ENCODE measurements at regions not wholly inside any gene's neighbourhood (a gene's known extent, or its start where the extent isn't known, plus 50 kb on each side); places are given as distances from the start of the nearest gene placed in this dataset.
A peak's percentile ranks its signal among the peaks of the same experiment; 100 is the strongest.

DNA sequence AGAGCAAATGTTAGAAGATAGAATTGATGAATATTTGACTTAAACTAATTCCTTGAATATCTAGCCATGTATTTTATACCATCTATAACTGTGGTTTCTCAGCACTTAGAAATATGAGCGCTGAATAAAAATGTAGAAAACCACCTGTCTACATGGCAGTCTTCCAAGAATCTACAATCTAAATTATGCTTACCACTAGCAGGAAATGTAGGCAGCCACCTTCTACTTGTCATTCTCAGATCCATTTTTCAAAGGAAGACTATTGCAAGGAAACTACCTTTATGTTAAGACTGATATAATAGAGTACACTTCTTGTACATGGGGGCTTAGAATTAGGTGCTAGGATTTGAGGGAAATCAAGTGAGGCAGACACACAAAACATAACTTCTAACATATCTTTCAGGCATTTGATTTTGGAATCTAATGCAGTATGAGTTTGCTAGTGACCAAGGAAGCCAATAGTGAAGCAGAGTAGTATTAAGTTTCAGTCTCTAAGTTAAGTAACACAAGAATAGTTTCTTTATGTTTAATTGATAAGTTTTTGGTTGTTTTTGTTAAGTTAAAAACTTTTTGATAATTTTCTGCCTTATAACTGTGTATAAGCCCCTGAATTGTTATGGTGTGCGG, 175.9 kb upstream of the ITGA4 start:
- H3K4me1 ChIP-seq (ENCODE audit: low read length), result no peaks in the 10 kb centered on the region
- no peak overlapping the region for H2AFZ ChIP-seq (ENCODE audit: low read length)
- no peak overlapping the region for H3K27ac ChIP-seq (ENCODE audit: low read length)
- H3K4me2 ChIP-seq (ENCODE audit: low read depth, low read length, poor library complexity, severe bottlenecking), result no peak overlapping the region
- H4K20me1 ChIP-seq (ENCODE audit: insufficient read depth, low read depth, low read length), result no peaks in the 10 kb centered on the region
- H3K4me3 ChIP-seq (ENCODE audit: low read length), result no peak overlapping the region
- no peaks in the 10 kb centered on the region for H3K9me3 ChIP-seq (ENCODE audit: low read length)
- H3K27me3 ChIP-seq (ENCODE audit: low read length), result no peaks in the 10 kb centered on the region
- H3K79me2 ChIP-seq (ENCODE audit: low read length), result no peaks in the 10 kb centered on the region
- H3K9ac ChIP-seq (ENCODE audit: low read length), result no peak overlapping the region
- no peak for DNase-seq
- no peaks in the 10 kb centered on the region for H3K9me2 ChIP-seq (replicated peaks; ENCODE audit: insufficient read depth, low read length)
- no peaks in the 10 kb centered on the region for H3K36me3 ChIP-seq (ENCODE audit: insufficient read depth, low read length)

DNA sequence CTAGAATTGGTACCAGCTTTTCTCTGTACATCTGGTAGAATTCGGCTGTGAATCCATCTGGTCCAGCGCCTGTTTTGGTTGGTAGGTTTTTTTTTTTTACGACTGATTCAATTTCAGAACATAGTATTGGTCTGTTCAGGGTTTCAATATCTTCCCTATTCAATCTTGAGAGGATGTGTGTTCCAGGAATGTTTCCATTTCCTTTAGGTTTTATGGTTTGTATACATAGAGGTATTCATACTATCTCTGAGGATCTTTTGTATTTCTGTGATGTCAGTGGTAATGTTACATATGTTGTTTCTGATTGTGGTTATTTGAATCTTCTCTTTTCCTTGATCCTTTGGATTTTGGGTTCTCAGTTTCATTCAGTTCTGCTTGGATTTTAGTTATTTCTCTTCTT, 172.1 kb upstream of the ITGA4 start:
- Histone ChIP-seq H3K9me3 (ENCODE audit: low read length) (no peaks in the 10 kb centered on the region), H3K79me2 (ENCODE audit: low read length) (no peaks in the 10 kb centered on the region), H3K4me3 (ENCODE audit: low read length) (no peak overlapping the region), H3K36me3 (ENCODE audit: insufficient read depth, low read length) (no peaks in the 10 kb centered on the region), H3K27ac (ENCODE audit: low read length) (no peak overlapping the region), H2AFZ (ENCODE audit: low read length) (peak overlapping the region; percentile 5; the same call in 1 of the 2 replicates), H3K4me1 (ENCODE audit: low read length) (no peaks in the 10 kb centered on the region), H3K27me3 (ENCODE audit: low read length) (no peaks in the 10 kb centered on the region), H3K4me2 (ENCODE audit: low read depth, low read length, poor library complexity, severe bottlenecking) (no peak overlapping the region), H4K20me1 (ENCODE audit: insufficient read depth, low read depth, low read length) (no peaks in the 10 kb centered on the region), H3K9ac (ENCODE audit: low read length) (no peak overlapping the region), H3K9me2 (replicated peaks; ENCODE audit: insufficient read depth, low read length) (no peaks in the 10 kb centered on the region)
- no peak for DNase-seq

DNA sequence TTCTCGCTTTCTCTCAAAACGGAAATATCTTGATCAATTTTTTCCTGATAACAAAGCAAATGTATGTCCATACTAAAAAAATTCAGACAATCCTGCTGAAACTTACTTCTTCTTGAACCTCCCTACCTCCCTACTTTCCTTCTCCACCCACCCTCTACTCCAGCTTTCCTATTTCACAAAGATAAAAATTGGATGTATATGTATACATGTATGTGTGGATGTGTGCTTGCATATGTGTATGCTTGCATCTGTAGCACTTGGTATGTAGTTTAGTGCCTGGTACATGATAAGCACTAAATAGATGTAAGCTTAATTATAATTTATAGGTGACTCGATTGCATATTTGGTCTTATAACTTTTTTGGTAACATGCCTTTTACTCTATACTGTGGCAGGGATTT, 167.5 kb upstream of the ITGA4 start:
- Histone ChIP-seq H3K4me2 (ENCODE audit: low read depth, low read length, poor library complexity, severe bottlenecking) (no peak overlapping the region), H3K79me2 (ENCODE audit: low read length) (no peaks in the 10 kb centered on the region), H3K27me3 (ENCODE audit: low read length) (no peaks in the 10 kb centered on the region), H3K36me3 (ENCODE audit: insufficient read depth, low read length) (no peaks in the 10 kb centered on the region), H3K4me1 (ENCODE audit: low read length) (no peaks in the 10 kb centered on the region), H3K4me3 (ENCODE audit: low read length) (no peak overlapping the region), H3K9me3 (ENCODE audit: low read length) (no peaks in the 10 kb centered on the region), H2AFZ (ENCODE audit: low read length) (no peak overlapping the region), H3K9ac (ENCODE audit: low read length) (no peak overlapping the region), H3K27ac (ENCODE audit: low read length) (no peak overlapping the region), H3K9me2 (replicated peaks; ENCODE audit: insufficient read depth, low read length) (no peaks in the 10 kb centered on the region), H4K20me1 (ENCODE audit: insufficient read depth, low read depth, low read length) (no peaks in the 10 kb centered on the region)
- no peak for DNase-seq

DNA sequence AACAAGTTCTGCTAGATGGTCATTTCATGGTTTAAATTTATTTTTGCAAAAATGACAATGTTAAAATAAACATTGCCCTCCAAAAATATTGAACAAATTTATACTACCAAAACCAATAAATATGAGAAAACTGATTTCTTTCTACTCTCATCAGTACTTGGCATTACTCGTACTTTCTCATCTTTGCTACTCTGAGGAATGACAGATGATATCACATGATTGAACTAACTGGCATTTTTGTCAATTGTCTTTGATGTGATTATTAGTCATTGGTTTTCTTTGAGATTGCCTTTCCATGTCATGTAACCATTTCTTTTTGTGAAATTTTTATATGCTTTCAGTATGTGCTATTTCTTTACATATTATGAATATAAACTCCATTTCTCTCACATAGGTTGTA, 167.0 kb upstream of the ITGA4 start:
- Histone ChIP-seq H3K79me2 (ENCODE audit: low read length) (no peaks in the 10 kb centered on the region), H3K27ac (ENCODE audit: low read length) (no peak overlapping the region), H3K27me3 (ENCODE audit: low read length) (no peaks in the 10 kb centered on the region), H3K36me3 (ENCODE audit: insufficient read depth, low read length) (no peaks in the 10 kb centered on the region), H3K9me2 (replicated peaks; ENCODE audit: insufficient read depth, low read length) (no peaks in the 10 kb centered on the region), H3K4me2 (ENCODE audit: low read depth, low read length, poor library complexity, severe bottlenecking) (no peak overlapping the region), H3K4me3 (ENCODE audit: low read length) (no peak overlapping the region), H4K20me1 (ENCODE audit: insufficient read depth, low read depth, low read length) (no peaks in the 10 kb centered on the region), H3K9ac (ENCODE audit: low read length) (no peak overlapping the region), H3K4me1 (ENCODE audit: low read length) (no peaks in the 10 kb centered on the region), H2AFZ (ENCODE audit: low read length) (no peak overlapping the region), H3K9me3 (ENCODE audit: low read length) (0 out of 2 replicates have a peak, but pooled peaks cover 3% of the 10 kb centered on the region)
- no peak for DNase-seq

DNA sequence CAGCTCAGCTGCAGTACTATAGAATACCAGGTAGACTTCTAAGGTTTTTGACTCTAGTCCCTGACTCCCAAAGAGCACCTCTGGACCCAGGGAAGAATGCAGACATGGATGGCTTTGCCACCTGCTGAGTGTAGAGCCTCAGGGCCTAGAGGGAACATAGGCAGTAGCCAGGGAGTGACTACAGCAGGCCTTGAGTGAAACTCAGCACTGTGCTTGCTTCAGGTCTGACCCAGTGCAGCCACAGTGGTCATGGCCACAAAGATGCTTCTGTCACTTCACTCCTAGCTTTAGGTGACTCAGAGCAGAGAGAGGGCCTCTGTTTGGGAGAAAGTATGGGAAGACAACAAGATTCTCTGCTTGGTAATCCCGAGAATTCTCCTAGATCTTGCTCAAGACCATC, 162.2 kb upstream of the ITGA4 start:
- Histone ChIP-seq H3K9me3 (ENCODE audit: low read length) (peaks cover 16% of the 10 kb centered on the region), H3K79me2 (ENCODE audit: low read length) (no peaks in the 10 kb centered on the region), H3K4me3 (ENCODE audit: low read length) (no peak overlapping the region), H3K27ac (ENCODE audit: low read length) (no peak overlapping the region), H3K4me2 (ENCODE audit: low read depth, low read length, poor library complexity, severe bottlenecking) (no peak overlapping the region), H3K36me3 (ENCODE audit: insufficient read depth, low read length) (no peaks in the 10 kb centered on the region), H2AFZ (ENCODE audit: low read length) (no peak overlapping the region), H4K20me1 (ENCODE audit: insufficient read depth, low read depth, low read length) (no peaks in the 10 kb centered on the region), H3K9ac (ENCODE audit: low read length) (no peak overlapping the region), H3K4me1 (ENCODE audit: low read length) (no peaks in the 10 kb centered on the region), H3K9me2 (replicated peaks; ENCODE audit: insufficient read depth, low read length) (no peaks in the 10 kb centered on the region), H3K27me3 (ENCODE audit: low read length) (no peaks in the 10 kb centered on the region)
- DNase-seq, result no peak

DNA sequence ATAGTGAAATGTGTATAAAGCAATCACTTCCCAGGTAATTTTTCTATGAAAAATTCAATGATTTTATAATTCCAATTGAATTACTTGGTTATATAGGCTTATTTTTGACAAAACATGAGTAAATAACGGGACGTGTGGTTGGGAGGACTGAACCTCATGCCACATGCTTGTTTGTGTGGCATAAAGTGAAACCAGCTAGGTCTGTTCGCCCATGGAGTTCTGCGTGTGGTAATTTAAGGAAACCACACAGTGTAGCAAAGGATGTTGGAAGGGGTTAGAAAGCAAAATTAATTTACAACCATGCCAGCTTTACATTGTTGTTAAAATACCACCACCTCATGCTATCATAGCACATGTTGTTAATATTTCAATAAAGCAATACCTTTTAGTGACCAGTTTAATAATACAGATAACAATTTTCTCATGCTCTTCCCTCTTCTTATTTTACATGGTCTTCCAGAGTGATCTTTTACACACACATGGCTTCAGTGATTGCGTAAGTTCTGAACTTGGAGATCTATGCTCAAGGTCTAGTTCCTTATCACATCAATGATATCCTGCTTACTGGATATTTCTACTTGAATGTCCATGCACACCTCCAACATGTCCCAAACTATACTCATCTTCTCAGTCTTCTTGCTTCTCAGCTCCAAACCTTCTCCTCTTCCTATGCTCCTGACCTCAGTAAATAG, 156.4 kb upstream of the ITGA4 start:
- H3K9me2 ChIP-seq (replicated peaks; ENCODE audit: insufficient read depth, low read length), result no peaks in the 10 kb centered on the region
- no peaks in the 10 kb centered on the region for H4K20me1 ChIP-seq (ENCODE audit: insufficient read depth, low read depth, low read length)
- H2AFZ ChIP-seq (ENCODE audit: low read length), result peak overlapping the region; percentile 81
- DNase-seq, result no peak
- H3K9me3 ChIP-seq (ENCODE audit: low read length), result peaks cover 10% of the 10 kb centered on the region
- no peak overlapping the region for H3K9ac ChIP-seq (ENCODE audit: low read length)
- no peaks in the 10 kb centered on the region for H3K36me3 ChIP-seq (ENCODE audit: insufficient read depth, low read length)
- H3K79me2 ChIP-seq (ENCODE audit: low read length), result no peaks in the 10 kb centered on the region
- no peak overlapping the region for H3K4me2 ChIP-seq (ENCODE audit: low read depth, low read length, poor library complexity, severe bottlenecking)
- peaks cover 34% of the 10 kb centered on the region for H3K4me1 ChIP-seq (ENCODE audit: low read length)
- no peak overlapping the region for H3K4me3 ChIP-seq (ENCODE audit: low read length)
- no peak overlapping the region for H3K27ac ChIP-seq (ENCODE audit: low read length)
- H3K27me3 ChIP-seq (ENCODE audit: low read length), result no peaks in the 10 kb centered on the region

DNA sequence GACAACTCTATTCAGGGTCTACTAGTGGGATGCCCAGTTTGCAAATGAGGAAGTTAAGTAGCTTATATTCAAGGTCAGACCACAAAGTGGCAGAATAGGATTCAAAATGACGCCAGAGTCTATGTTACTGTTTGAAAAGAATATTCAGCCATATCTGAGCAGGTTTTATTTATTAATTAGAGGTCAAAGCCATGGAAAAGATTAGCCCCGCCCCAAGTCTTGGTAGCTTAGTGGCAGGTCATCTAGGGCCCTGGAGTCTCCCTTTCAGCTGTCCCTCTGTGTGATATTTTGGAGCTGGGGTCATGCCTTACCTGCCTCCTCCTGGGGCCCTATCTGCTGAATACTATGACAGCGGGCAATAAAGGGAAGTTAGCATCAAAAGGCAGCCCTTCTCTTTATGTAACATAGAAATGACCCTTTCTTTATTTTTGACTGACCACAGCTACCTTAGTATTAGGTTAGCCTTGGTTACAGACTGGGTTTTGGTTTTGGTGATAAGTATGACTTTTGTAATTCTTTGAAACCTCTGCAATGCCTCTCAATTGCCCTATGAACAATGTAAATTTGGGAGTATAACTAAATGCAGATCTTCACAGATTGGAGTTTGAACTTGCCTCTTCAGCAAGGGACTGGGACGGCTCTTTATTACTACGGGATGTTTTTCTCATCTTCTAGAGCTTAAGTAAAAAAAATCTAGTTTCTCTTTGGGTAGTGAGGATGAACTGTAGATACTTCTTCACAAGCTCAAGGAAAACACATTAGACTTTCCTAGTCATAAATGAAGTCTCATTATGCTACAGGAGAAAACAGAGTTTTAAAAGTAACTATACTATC, 153.0 kb upstream of the ITGA4 start:
- Histone ChIP-seq H3K4me2 (ENCODE audit: low read depth, low read length, poor library complexity, severe bottlenecking) (peak overlapping the region; percentile 65), H2AFZ (ENCODE audit: low read length) (peak overlapping the region; percentile 59)
- DNase-seq, result peak; percentile 87

More for the DNA sequence above, 153.0 kb upstream of the ITGA4 start:
- Histone ChIP-seq H3K27me3 (ENCODE audit: low read length) (no peaks in the 10 kb centered on the region), H3K4me1 (ENCODE audit: low read length) (peaks cover 69% of the 10 kb centered on the region), H3K4me3 (ENCODE audit: low read length) (peak overlapping the region; percentile 40), H3K9ac (ENCODE audit: low read length) (peak overlapping the region; percentile 65), H3K9me2 (replicated peaks; ENCODE audit: insufficient read depth, low read length) (no peaks in the 10 kb centered on the region), H4K20me1 (ENCODE audit: insufficient read depth, low read depth, low read length) (no peaks in the 10 kb centered on the region), H3K9me3 (ENCODE audit: low read length) (no peaks in the 10 kb centered on the region), H3K27ac (ENCODE audit: low read length) (peak overlapping the region; percentile 99), H3K36me3 (ENCODE audit: insufficient read depth, low read length) (no peaks in the 10 kb centered on the region), H3K79me2 (ENCODE audit: low read length) (no peaks in the 10 kb centered on the region)
